Heart right ventricle (tissue), 16 donors: ENCODE measurements at regions not wholly inside any gene's neighbourhood (a gene's known extent, or its start where the extent isn't known, plus 50 kb on each side); places are given as distances from the start of the nearest gene placed in this dataset.

ENCODE experiments used
- ATAC-seq, 8 donors: fragments of 200-7000 bp; cut with Tn5 transposase; one replicate each; pipeline ENCODE4 v1.9.1; 2020; ENCODE audit warnings: mild to moderate bottlenecking in 8 of 8, moderate library complexity in 8 of 8, moderate number of reproducible peaks in 1 of 8
- DNase-seq, 2 donors: peaks; one replicate each; pipeline ENCODE4 v3.0.0-alpha.2; 2020
- H3K27ac ChIP-seq, 10 donors: fragments of 200-600 bp; sonication (generic) in 2 of 10; one replicate each; pipeline versions ENCODE4 v1.5.0 to v1.8.0; 2020 to 2022; ENCODE audit warnings: mild to moderate bottlenecking in 3 of 10
- H3K27me3 ChIP-seq, 7 donors: fragments of 200-600 bp; one replicate each; pipeline ENCODE4 v1.8.0; 2021 to 2022; ENCODE audit warnings: mild to moderate bottlenecking in 2 of 7
- H3K36me3 ChIP-seq, 9 donors: fragments of 200-600 bp; sonication (generic) in 1 of 9; one replicate each; pipeline versions ENCODE4 v1.5.0 to v1.8.0; 2020 to 2022; ENCODE audit warnings: mild to moderate bottlenecking in 2 of 9
- H3K4me1 ChIP-seq, 9 donors: fragments of 200-600 bp; sonication (generic) in 1 of 9; one replicate each; pipeline versions ENCODE4 v1.5.0 to v1.8.0; 2020 to 2022; ENCODE audit warnings: mild to moderate bottlenecking in 4 of 9
- H3K4me3 ChIP-seq, 10 donors: fragments of 200-600 bp; sonication (generic) in 2 of 10; one replicate each; pipeline versions ENCODE4 v1.5.0 to v1.8.0; 2020 to 2022; ENCODE audit warnings: mild to moderate bottlenecking in 7 of 10, moderate library complexity in 2 of 10
- H3K9me3 ChIP-seq, 11 donors: fragments of 200-600 bp in 10 of 11; sonication (generic) in 2 of 11; one replicate each; pipeline versions ENCODE4 v1.5.0 to v1.8.0; 2013 to 2022; ENCODE audit warnings: mild to moderate bottlenecking in 2 of 11, control low read depth in 1 of 11, moderate library complexity in 1 of 11
- WGBS, 2 donors: extraction: QIAGEN DNeasy Blood & Tissue Kit; methylation state at CpG; one replicate each; pipeline ENCODE4 v1.1.7; 2013; ENCODE audit warnings: inconsistent platforms in 1 of 2; 5-methylcytosine and 5-hydroxymethylcytosine counted together
- intact Hi-C, 10 donors: fragments of 100-400 bp; cut with DNase I; formaldehyde crosslinking; loops; one replicate each; pipeline versions ENCODE4 v1.11.1 to v1.14.2; 2022
- TF ChIP-seq, protein P1 (sequence below), 9 donors: fragments of 200-600 bp; sonication (generic) in 2 of 9; IDR thresholded peaks; one replicate each; pipeline versions ENCODE4 v1.5.0 to v1.8.0; 2021 to 2022; ENCODE audit warnings: antibody characterized with exemption in 9 of 9, mild to moderate bottlenecking in 5 of 9, moderate library complexity in 1 of 9
- donor health status: Arrhythmogenic right ventricular cardiomyopathy.
- donor health status: ischemic (EF 13 %, LVEDD 7.1; RV severe dilation, severe dysfunction).
- donor health status: healthy with polysubstance abuse.
- donor health status: DM: no; HTN: yes; CAD: no.
- donor health status: DM: no; HTN: no; CAD: no.
- donor health status: ischemic (EF 25% LVEDD 6.9; RV normal size, moderate dysfunction).
- donor health status: ischemic (EF 25% LVEDD 5.7; RV mildly dilated, moderate dysfunction).
- donor health status: healthy.
- donor health status: DM: yes; HTN: yes; CAD: no.
- donor health status: Ischemic cardiomyopathy.
- donor health status: ischemic (EF 35%, LVEDD 5.7; RV mildly dilated, moderate dysfunction).
- donor health status: nonischemic (EF 11% LVEDD 7.7; RV severe dilation, severe dysfunction).
- donor health status: DM: yes; HTN: yes; CAD: no.
- donor health status: PGD.
- donor health status: ischemic (EF 29% LVEDD 5.4; RV normal size, mild dysfunction).
- donor health status: nonischemic (EF 23%, LVEDD 6.1; RV moderate dilation, normal function).

- Histone ChIP-seq H3K4me1 (no peaks in the 10 kb centered on the region), H3K27me3 (no peaks in the 10 kb centered on the region), H3K27ac (no peak overlapping the region), H3K9me3 (peaks cover 0 to 24% (median 6%) of the 10 kb centered on the region in 11 donors), H3K36me3 (no peaks in the 10 kb centered on the region), H3K4me3 (no peak overlapping the region)
- intact Hi-C loops = no loop called here
- DNase-seq (no peak), ATAC-seq (no peak)
- TF ChIP-seq, protein P1, sequence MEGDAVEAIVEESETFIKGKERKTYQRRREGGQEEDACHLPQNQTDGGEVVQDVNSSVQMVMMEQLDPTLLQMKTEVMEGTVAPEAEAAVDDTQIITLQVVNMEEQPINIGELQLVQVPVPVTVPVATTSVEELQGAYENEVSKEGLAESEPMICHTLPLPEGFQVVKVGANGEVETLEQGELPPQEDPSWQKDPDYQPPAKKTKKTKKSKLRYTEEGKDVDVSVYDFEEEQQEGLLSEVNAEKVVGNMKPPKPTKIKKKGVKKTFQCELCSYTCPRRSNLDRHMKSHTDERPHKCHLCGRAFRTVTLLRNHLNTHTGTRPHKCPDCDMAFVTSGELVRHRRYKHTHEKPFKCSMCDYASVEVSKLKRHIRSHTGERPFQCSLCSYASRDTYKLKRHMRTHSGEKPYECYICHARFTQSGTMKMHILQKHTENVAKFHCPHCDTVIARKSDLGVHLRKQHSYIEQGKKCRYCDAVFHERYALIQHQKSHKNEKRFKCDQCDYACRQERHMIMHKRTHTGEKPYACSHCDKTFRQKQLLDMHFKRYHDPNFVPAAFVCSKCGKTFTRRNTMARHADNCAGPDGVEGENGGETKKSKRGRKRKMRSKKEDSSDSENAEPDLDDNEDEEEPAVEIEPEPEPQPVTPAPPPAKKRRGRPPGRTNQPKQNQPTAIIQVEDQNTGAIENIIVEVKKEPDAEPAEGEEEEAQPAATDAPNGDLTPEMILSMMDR (IDR thresholded peaks at IDR 0.05) = no peak
Measured at GRCh38 chr10:64010711-64011110, 489.5 kb downstream of the REEP3 start.

- peak in 4 of 8 donors; percentile 16 to 58 (median 44) for ATAC-seq
- TF ChIP-seq, protein P1 (IDR thresholded peaks at IDR 0.05) = no peak
Measured at GRCh38 chr10:64011912-64012714, 490.9 kb downstream of the REEP3 start.

GRCh38 chr10:64014281-64014680, 493.1 kb downstream of the REEP3 start:
- ATAC-seq (no peak), DNase-seq (no peak)
- no peak overlapping the region for H3K4me3 ChIP-seq
- WGBS, 2 donors = 85 to 93% methylated on average over 1 of the region's 1 CpG
- TF ChIP-seq, protein P1 (IDR thresholded peaks at IDR 0.05) = no peak
- no peaks in the 10 kb centered on the region for H3K27me3 ChIP-seq
- peaks cover 0 to 3% (median 0%) of the 10 kb centered on the region in 11 donors for H3K9me3 ChIP-seq
- no peaks in the 10 kb centered on the region for H3K36me3 ChIP-seq
- H3K27ac ChIP-seq = no peak overlapping the region
- intact Hi-C loops = no loop called here
- no peaks in the 10 kb centered on the region for H3K4me1 ChIP-seq

More at GRCh38 chr10:64011912-64012714, 490.9 kb downstream of the REEP3 start:
- WGBS, 2 donors = 57% methylated on average over 7 of the region's 7 CpGs
- Histone ChIP-seq H3K4me3 (no peak overlapping the region), H3K36me3 (no peaks in the 10 kb centered on the region), H3K9me3 (peaks cover 0 to 13% (median 3%) of the 10 kb centered on the region in 11 donors), H3K4me1 (no peaks in the 10 kb centered on the region), H3K27me3 (no peaks in the 10 kb centered on the region), H3K27ac (no peak overlapping the region)
- intact Hi-C loops = no loop called here
- DNase-seq = no peak

DNA sequence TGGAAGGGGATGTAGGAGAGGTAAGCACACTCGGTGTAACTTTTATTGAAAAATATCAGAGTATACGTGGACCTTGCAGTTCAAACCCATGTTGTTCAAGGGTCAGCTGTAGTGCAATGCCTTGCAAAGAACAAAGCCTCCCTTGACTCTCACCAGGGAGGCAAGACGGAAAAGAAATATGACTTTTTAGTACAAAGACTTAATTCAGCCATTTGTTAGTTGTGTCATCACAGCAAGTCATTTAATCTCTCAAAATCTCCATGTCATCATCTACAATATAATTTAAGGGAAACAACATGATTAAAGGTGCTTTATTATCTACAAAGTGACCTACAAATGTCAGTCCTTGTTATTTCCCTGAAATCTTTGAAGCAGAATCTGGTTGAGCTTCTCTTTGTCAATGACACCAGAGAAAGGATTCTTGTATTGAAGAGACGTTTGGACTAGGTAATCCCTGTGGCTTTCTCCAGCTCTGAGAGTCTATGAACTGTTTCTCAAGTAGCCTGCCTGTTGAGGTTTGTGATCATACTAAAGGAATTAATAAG, 502.8 kb downstream of the REEP3 start:
- ATAC-seq = no peak
- Histone ChIP-seq H3K27me3 (no peaks in the 10 kb centered on the region), H3K9me3 (peaks cover 0 to 22% (median 3%) of the 10 kb centered on the region in 11 donors), H3K27ac (no peak overlapping the region), H3K4me1 (no peaks in the 10 kb centered on the region), H3K4me3 (no peak overlapping the region), H3K36me3 (no peaks in the 10 kb centered on the region)
- 74 to 77% methylated on average over 4 of the region's 4 CpGs for WGBS, 2 donors
- intact Hi-C loops = no loop called here
- TF ChIP-seq, protein P1 (IDR thresholded peaks at IDR 0.05) = no peak
- no peak for DNase-seq
